Glomerular visceral epithelial cell (primary cell): ENCODE measurements at regions not wholly inside any gene's neighbourhood (a gene's known extent, or its start where the extent isn't known, plus 50 kb on each side); places are given as distances from the start of the nearest gene placed in this dataset.

ENCODE experiments used
- DNase-seq: peaks from one replicate; pipeline ENCODE4 v3.0.0-alpha.2; 2016; ENCODE audit errors: extremely low spot score

- DNase-seq: peak; percentile 36
Observed at GRCh38 chr10:90321132-90321816, 536.6 kb downstream of the HTR7 start.

GRCh38 chr10:90326498-90327267, 531.2 kb downstream of the HTR7 start:
- DNase-seq: peak; percentile 29

GRCh38 chr10:90327611-90328010, 530.2 kb downstream of the HTR7 start:
- no peak for DNase-seq

- DNase-seq: no peak
Observed at GRCh38 chr10:90328459-90328858, 529.4 kb downstream of the HTR7 start.

- no peak for DNase-seq
Observed at GRCh38 chr10:90328896-90329295, 528.9 kb downstream of the HTR7 start.

GRCh38 chr10:90337316-90337715, 520.5 kb downstream of the HTR7 start:
- no peak for DNase-seq

GRCh38 chr10:90342480-90342879, 515.4 kb downstream of the HTR7 start:
- DNase-seq: no peak

- no peak for DNase-seq
Observed at GRCh38 chr10:90344226-90344625, 513.6 kb downstream of the HTR7 start.

GRCh38 chr10:90347239-90347638, 510.6 kb downstream of the HTR7 start:
- DNase-seq: no peak

GRCh38 chr10:90350122-90350521, 507.7 kb downstream of the HTR7 start:
- no peak for DNase-seq

GRCh38 chr10:90352288-90352687, 505.6 kb downstream of the HTR7 start:
- DNase-seq: no peak

- DNase-seq: no peak
Observed at GRCh38 chr10:90354914-90355313, 502.9 kb downstream of the HTR7 start.

- DNase-seq: no peak
Observed at GRCh38 chr10:90363799-90364483, 493.9 kb downstream of the HTR7 start.

- DNase-seq: no peak
Observed at GRCh38 chr10:90372451-90372850, 485.4 kb downstream of the HTR7 start.

GRCh38 chr10:90373911-90374310, 483.9 kb downstream of the HTR7 start:
- DNase-seq: no peak

GRCh38 chr10:90378524-90379076, 479.2 kb downstream of the HTR7 start:
- no peak for DNase-seq

GRCh38 chr10:90381468-90381867, 476.4 kb downstream of the HTR7 start:
- no peak for DNase-seq

- DNase-seq: no peak
Observed at GRCh38 chr10:90389876-90390275, 468.0 kb downstream of the HTR7 start.

GRCh38 chr10:90394311-90394710, 463.5 kb downstream of the HTR7 start:
- no peak for DNase-seq

GRCh38 chr10:90396721-90397120, 461.1 kb downstream of the HTR7 start:
- no peak for DNase-seq

GRCh38 chr10:90398566-90398965, 459.3 kb downstream of the HTR7 start:
- DNase-seq: no peak

- DNase-seq: no peak
Observed at GRCh38 chr10:90399782-90400181, 458.1 kb downstream of the HTR7 start.
